Mucosa of stomach (tissue), 1 donor: ENCODE measurements at regions not wholly inside any gene's neighbourhood (a gene's known extent, or its start where the extent isn't known, plus 50 kb on each side); places are given as distances from the start of the nearest gene placed in this dataset.

ENCODE experiments used
- H3K27me3 ChIP-seq: one replicate; pipeline ENCODE4 v1.7.0; 2013; ENCODE audit warnings: mild to moderate bottlenecking, low read length; ENCODE audit not compliant: control insufficient read depth, insufficient read depth
- H3K36me3 ChIP-seq: one replicate; pipeline ENCODE4 v1.7.0; 2013; ENCODE audit warnings: low read length; ENCODE audit not compliant: control insufficient read depth, insufficient read depth
- H3K4me1 ChIP-seq: one replicate; pipeline ENCODE4 v1.7.0; 2013; ENCODE audit warnings: mild to moderate bottlenecking, low read length; ENCODE audit not compliant: control insufficient read depth, insufficient read depth
- H3K4me3 ChIP-seq: one replicate; pipeline ENCODE4 v1.7.0; 2013; ENCODE audit warnings: low read length
- H3K9ac ChIP-seq: one replicate; pipeline ENCODE4 v1.7.0; 2013; ENCODE audit warnings: mild to moderate bottlenecking, low read length, moderate library complexity
- H3K9me3 ChIP-seq: one replicate; pipeline ENCODE4 v1.7.0; 2013; ENCODE audit warnings: mild to moderate bottlenecking, low read length, moderate library complexity; ENCODE audit not compliant: control insufficient read depth
- donor health status: Pancreatic carcinoma.

DNA sequence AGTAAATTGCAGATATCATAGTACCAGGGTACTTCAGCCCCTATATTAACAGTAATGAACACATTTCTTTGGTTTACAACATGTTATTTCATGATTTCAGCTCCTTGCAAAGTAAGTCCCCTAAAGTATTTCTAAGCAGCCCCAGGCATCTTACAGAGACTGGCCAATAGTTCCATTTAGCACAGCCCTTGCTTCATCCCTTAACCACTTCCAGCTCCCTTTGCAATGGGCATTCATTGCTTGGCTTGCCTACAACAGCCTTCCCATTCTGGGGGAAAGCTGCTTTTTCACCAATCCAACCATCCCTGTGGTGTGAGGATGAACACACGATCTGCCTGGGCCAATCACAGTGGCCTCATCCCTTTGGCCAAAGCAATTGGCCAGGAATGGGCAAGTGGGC, 67.2 kb upstream of the XCR1 start:
- Histone ChIP-seq H3K9ac (no peak overlapping the region), H3K4me3 (no peak overlapping the region), H3K36me3 (no peaks in the 10 kb centered on the region), H3K27me3 (no peaks in the 10 kb centered on the region), H3K9me3 (no peaks in the 10 kb centered on the region), H3K4me1 (peaks cover 13% of the 10 kb centered on the region)

GRCh38 chr3:46093966-46094365, 66.7 kb upstream of the XCR1 start:
- H3K4me3 ChIP-seq, result no peak overlapping the region
- H3K36me3 ChIP-seq, result no peaks in the 10 kb centered on the region
- peaks cover 12% of the 10 kb centered on the region for H3K4me1 ChIP-seq
- no peak overlapping the region for H3K9ac ChIP-seq
- H3K27me3 ChIP-seq, result no peaks in the 10 kb centered on the region
- no peaks in the 10 kb centered on the region for H3K9me3 ChIP-seq

DNA sequence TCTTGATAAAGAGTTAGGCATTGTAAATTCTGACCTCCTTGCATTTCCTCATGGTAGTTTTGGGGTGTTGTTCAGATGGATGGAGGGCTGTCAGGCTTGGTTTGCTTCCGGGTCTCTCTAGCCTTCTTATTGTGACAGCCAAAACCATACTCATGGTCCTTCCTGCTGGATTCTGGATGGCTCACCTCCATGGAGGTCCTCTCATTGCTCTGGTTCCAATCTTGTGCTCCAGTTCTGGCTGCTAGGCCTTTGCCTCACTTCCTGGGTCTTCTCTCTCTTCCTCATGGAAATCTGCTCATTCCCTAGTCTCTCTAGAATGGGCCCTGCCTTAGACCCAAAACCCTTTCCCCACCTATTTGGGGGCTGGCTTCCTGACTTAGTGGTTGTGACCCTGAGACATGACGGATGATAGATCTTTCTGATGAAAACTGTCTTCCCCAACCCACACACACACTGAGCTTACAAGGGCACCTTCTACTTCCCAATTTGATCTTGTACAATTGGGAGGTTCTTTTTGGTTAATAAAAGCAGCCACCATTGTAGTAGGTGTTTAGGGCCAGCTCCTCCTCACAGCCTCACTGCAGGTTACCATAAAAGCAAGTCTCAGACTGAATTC, 66.2 kb upstream of the XCR1 start:
- Histone ChIP-seq H3K36me3 (no peaks in the 10 kb centered on the region), H3K9me3 (no peaks in the 10 kb centered on the region), H3K9ac (no peak overlapping the region), H3K4me3 (no peak overlapping the region), H3K27me3 (no peaks in the 10 kb centered on the region), H3K4me1 (peaks cover 6% of the 10 kb centered on the region)

GRCh38 chr3:46092702-46093080, 65.4 kb upstream of the XCR1 start:
- no peaks in the 10 kb centered on the region for H3K9me3 ChIP-seq
- no peaks in the 10 kb centered on the region for H3K36me3 ChIP-seq
- no peak overlapping the region for H3K4me3 ChIP-seq
- H3K27me3 ChIP-seq, result no peaks in the 10 kb centered on the region
- H3K9ac ChIP-seq, result no peak overlapping the region
- peaks cover 6% of the 10 kb centered on the region for H3K4me1 ChIP-seq

DNA sequence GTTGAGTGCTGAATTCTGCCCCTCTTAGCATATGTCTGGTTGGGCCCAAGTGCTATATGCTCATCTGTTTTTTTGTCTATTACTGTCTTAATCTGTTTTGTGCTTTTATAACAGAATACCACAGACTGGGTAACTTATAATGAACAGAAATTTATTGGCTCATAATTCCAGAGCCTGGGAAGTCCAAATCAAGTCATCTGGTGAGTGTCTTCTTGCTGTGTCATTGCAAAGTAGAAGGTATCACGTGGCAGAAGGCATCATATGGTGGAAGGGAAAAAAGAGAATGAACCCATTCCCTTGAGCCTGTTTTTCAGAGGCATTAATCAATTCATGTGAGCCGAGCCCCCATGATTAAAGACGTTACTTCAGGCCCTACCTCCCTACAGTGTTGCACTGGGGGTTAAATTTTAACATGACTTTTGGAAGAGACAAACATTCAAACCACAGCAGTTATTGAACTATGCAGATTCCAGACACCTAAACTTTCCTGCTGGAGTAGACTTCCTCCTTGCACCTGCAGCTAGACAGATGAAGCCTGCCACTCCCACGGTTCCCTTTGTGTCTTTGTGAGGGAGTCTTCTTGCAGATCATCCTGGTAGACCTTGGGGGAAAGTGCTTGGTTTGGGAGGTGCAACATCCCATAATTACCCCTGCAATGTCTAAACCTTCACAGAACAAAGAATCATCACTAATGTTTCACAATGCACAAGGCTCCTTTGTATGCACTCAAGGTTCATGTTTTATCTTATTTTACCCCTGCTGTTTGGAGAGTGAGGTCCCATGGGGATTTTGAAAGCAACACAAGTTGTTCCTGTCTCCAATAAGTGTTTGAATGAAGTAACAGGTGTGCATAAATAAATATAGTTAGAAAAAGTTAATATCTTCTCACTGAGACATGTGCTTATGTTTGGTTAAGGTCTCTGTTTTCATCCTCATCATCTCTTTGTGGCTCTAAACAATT, 64.7 kb upstream of the XCR1 start:
- H3K27me3 ChIP-seq, result no peaks in the 10 kb centered on the region
- no peaks in the 10 kb centered on the region for H3K4me1 ChIP-seq
- H3K9me3 ChIP-seq, result no peaks in the 10 kb centered on the region
- no peak overlapping the region for H3K9ac ChIP-seq
- no peaks in the 10 kb centered on the region for H3K36me3 ChIP-seq
- H3K4me3 ChIP-seq, result no peak overlapping the region

GRCh38 chr3:46091046-46091445, 63.8 kb upstream of the XCR1 start:
- H3K9ac ChIP-seq, result no peak overlapping the region
- H3K36me3 ChIP-seq, result no peaks in the 10 kb centered on the region
- no peaks in the 10 kb centered on the region for H3K9me3 ChIP-seq
- H3K4me1 ChIP-seq, result no peaks in the 10 kb centered on the region
- no peak overlapping the region for H3K4me3 ChIP-seq
- H3K27me3 ChIP-seq, result no peaks in the 10 kb centered on the region

GRCh38 chr3:46090161-46090591, 62.9 kb upstream of the XCR1 start:
- Histone ChIP-seq H3K4me3 (no peak overlapping the region), H3K27me3 (no peaks in the 10 kb centered on the region), H3K9me3 (no peaks in the 10 kb centered on the region), H3K4me1 (no peaks in the 10 kb centered on the region), H3K9ac (no peak overlapping the region), H3K36me3 (no peaks in the 10 kb centered on the region)

DNA sequence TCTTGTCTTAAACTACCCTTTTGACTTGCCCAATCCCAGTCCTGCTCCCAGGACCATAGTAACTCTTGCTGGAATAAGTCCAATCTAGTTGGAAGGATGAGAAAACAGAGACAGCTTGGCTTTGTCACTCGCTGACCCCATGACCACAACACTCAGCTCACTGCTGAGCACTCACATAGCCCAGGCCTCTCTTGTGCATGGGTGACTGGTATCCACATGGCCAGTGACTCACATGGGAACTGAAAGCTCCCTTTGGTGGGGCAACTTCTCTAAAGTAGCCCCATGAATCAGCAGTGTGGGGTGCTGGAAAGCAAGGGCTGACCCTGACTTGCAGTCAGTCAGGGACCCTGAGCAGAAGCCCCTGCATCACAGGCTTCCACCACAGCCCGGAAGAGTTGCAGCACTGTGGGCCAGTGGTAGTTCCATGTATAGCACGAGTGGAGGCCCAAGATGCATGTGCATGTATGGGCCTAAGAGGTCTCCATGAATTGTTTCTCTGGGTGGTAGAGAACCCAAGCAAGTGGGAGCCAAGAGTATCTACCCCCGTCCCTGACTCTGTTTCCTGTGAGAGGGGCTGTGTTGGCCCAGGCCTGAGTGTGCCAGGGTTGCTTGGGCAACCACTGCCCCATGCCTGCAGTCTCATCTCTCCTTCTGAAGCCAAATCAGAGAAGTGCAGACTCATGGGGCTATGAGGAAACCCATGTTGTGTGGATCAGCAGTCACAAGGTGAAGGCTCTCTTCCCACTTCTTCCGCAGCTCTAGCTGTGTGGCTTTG, 62.1 kb upstream of the XCR1 start:
- no peaks in the 10 kb centered on the region for H3K36me3 ChIP-seq
- H3K4me3 ChIP-seq, result no peak overlapping the region
- no peaks in the 10 kb centered on the region for H3K9me3 ChIP-seq
- no peaks in the 10 kb centered on the region for H3K27me3 ChIP-seq
- no peaks in the 10 kb centered on the region for H3K4me1 ChIP-seq
- H3K9ac ChIP-seq, result no peak overlapping the region

DNA sequence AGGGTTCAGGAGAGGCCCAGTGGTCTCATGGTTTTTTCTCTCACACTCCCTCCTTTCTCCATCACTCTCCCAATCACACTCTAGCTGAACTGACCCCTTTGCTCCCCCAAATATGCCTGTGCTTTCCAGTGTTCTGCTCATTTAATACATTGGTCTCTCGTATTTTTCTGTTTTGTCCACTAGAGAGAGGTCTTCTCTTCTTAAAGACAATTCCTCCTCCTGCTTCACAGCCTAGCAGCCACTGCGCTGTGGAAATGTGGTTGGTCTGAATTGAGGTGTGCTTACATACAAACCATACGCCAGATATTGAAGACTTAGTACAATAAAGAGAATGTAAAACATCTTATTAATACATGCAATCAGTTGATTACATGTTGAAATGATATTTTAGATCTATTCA, 60.6 kb upstream of the XCR1 start:
- Histone ChIP-seq H3K9me3 (no peaks in the 10 kb centered on the region), H3K4me1 (no peaks in the 10 kb centered on the region), H3K36me3 (no peaks in the 10 kb centered on the region), H3K4me3 (no peak overlapping the region), H3K9ac (no peak overlapping the region), H3K27me3 (no peaks in the 10 kb centered on the region)

- Histone ChIP-seq H3K9me3 (no peaks in the 10 kb centered on the region), H3K9ac (no peak overlapping the region), H3K4me1 (no peaks in the 10 kb centered on the region), H3K27me3 (no peaks in the 10 kb centered on the region), H3K36me3 (no peaks in the 10 kb centered on the region), H3K4me3 (no peak overlapping the region)
Observed at GRCh38 chr3:46086986-46087385, 59.7 kb upstream of the XCR1 start.

GRCh38 chr3:46086083-46086437, 58.8 kb upstream of the XCR1 start:
- Histone ChIP-seq H3K9ac (no peak overlapping the region), H3K9me3 (no peaks in the 10 kb centered on the region), H3K4me1 (no peaks in the 10 kb centered on the region), H3K27me3 (no peaks in the 10 kb centered on the region), H3K4me3 (no peak overlapping the region), H3K36me3 (no peaks in the 10 kb centered on the region)
